Bronchial epithelial cell (primary cell): ENCODE measurements at regions not wholly inside any gene's neighbourhood (a gene's known extent, or its start where the extent isn't known, plus 50 kb on each side); places are given as distances from the start of the nearest gene placed in this dataset.

ENCODE experiments used
- DNase-seq: peaks from one replicate; pipeline ENCODE4 v3.0.0-alpha.2; 2010; ENCODE audit warnings: low read depth
- FAIRE-seq: peaks from 2 replicates; lab custom pipeline; 2011; peaks lifted over from hg19 to GRCh38; lab: Jason Lieb, UNC
- H3K27me3 ChIP-seq: 2 replicates; pipeline ENCODE4 v1.5.1; 2011; ENCODE audit warnings: low read length; ENCODE audit not compliant: control insufficient read depth, insufficient read depth
- H3K36me3 ChIP-seq: 2 replicates; pipeline ENCODE4 v1.5.1; 2011; ENCODE audit warnings: low read length; ENCODE audit not compliant: control insufficient read depth, insufficient read depth
- H3K4me3 ChIP-seq: 2 replicates; pipeline ENCODE4 v1.5.1; 2011; ENCODE audit warnings: mild to moderate bottlenecking, low read depth, low read length, control low read depth
- TF ChIP-seq, protein P1 (sequence below): IDR thresholded peaks from 2 replicates; pipeline ENCODE4 v1.5.1; 2011; ENCODE audit warnings: mild to moderate bottlenecking, moderate library complexity, low read length, control low read depth, inconsistent platforms; ENCODE audit not compliant: insufficient read depth, severe bottlenecking

DNA sequence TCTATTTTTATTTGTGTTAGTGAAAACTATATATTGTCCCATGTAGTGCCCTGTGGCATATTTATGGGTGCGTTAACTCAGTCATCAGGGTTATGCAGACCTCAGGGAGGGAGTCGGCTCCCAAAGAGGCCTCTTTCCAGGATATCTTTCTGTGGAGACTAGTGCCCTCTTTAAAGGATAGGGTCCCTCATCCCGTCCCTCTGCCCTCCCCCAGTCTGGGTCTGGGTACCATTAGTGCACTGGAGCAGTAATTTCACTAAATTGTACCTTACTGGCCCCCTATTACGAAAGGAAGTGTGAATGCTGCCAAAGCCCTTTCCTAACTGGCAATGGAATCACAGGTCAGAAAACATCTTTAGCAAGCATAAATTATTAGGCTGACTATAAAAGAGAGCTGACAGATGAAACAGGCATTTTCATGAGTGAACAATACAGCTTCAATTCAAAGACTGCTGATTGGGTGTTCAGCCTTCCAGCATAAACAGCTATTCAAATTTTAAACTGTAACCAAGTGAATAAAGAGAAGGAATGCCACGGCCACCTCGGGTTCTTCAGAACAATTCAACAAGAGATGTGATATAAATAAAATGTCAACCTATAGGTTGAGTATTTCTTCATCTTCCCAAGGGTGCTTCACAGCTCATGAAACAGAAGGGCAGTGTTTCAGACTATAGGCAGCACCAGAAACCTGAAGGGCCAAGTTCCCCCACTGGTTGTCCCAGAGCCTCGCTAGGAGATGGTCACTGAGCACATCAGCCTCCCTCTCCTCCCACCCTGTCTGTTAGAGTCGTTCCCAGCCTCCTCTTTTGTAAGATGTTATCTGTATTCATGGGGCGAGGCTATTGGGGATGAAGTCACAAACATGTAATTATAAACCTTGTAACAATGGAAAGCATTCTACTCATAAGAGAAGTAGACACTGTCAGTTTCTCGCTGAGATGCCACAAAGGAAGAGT lies 318.7 kb downstream of the TMEM161B start:
- H3K36me3 ChIP-seq, result no peaks in the 10 kb centered on the region
- TF ChIP-seq, protein P1, sequence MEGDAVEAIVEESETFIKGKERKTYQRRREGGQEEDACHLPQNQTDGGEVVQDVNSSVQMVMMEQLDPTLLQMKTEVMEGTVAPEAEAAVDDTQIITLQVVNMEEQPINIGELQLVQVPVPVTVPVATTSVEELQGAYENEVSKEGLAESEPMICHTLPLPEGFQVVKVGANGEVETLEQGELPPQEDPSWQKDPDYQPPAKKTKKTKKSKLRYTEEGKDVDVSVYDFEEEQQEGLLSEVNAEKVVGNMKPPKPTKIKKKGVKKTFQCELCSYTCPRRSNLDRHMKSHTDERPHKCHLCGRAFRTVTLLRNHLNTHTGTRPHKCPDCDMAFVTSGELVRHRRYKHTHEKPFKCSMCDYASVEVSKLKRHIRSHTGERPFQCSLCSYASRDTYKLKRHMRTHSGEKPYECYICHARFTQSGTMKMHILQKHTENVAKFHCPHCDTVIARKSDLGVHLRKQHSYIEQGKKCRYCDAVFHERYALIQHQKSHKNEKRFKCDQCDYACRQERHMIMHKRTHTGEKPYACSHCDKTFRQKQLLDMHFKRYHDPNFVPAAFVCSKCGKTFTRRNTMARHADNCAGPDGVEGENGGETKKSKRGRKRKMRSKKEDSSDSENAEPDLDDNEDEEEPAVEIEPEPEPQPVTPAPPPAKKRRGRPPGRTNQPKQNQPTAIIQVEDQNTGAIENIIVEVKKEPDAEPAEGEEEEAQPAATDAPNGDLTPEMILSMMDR, result no peak
- H3K27me3 ChIP-seq, result no peaks in the 10 kb centered on the region
- no peak for FAIRE-seq
- H3K4me3 ChIP-seq, result no peak overlapping the region
- no peak for DNase-seq

DNA sequence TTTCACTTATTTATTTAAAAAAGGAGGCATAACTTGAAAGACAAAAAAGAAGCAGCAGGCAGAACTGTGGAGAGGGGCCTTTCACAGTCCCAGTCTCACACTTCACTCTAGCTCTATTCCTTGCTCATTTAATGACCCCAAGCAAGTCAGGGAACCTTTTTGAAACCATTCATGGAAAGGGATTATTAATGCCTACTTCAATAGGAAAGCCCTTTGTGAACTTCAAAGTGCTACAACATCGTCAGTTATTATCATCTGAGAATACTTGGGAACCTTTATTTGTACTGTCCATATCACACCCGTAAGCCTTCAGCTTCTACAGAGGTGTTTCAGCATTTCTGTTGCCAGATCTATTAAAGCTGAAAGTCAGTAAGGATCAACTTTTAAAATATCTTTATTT lies 320.2 kb downstream of the TMEM161B start:
- DNase-seq, result no peak
- Histone ChIP-seq H3K4me3 (no peak overlapping the region), H3K36me3 (no peaks in the 10 kb centered on the region), H3K27me3 (no peaks in the 10 kb centered on the region)
- FAIRE-seq, result no peak
- TF ChIP-seq, protein P1, result no peak

DNA sequence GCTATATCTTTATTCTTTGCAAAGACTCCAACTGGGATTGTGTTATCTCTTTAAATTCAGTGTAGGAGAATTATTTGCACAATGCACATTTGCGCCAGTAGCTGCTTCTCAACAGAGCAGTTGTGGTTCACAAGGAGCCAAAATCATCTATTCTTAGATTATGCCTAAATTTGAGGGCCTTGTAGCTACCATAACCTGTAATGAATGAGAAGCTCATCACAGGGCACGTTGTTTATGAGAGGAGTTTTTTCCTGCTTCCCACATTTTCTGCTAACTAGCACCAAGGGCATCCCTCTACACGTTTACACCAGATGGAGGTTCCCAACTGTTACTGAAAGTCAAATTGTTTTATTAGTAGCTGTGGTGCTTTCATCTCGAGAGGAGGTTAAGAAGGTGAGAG lies 322.4 kb downstream of the TMEM161B start:
- DNase-seq, result no peak
- TF ChIP-seq, protein P1, result no peak
- Histone ChIP-seq H3K4me3 (no peak overlapping the region), H3K27me3 (no peaks in the 10 kb centered on the region), H3K36me3 (no peaks in the 10 kb centered on the region)
- no peak for FAIRE-seq

DNA sequence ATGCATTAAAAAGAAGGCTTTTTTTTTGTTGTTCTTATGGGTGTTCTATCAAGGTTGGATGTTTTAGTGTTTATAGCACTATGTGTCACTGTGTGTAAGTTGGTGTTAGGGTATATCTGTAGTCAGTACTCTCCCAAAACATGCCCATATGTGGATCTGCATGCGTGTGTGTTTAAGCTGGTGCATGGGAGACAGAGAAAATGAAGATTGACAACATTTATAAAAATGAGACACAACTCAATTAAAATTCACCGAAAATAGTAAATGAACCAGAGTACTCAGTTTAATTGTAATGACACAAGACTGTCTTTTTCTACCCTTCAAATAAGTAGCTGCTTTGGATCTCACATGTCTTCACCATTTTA lies 323.4 kb downstream of the TMEM161B start:
- Histone ChIP-seq H3K36me3 (no peaks in the 10 kb centered on the region), H3K27me3 (no peaks in the 10 kb centered on the region), H3K4me3 (no peak overlapping the region)
- DNase-seq, result no peak
- TF ChIP-seq, protein P1, result no peak
- FAIRE-seq, result no peak

DNA sequence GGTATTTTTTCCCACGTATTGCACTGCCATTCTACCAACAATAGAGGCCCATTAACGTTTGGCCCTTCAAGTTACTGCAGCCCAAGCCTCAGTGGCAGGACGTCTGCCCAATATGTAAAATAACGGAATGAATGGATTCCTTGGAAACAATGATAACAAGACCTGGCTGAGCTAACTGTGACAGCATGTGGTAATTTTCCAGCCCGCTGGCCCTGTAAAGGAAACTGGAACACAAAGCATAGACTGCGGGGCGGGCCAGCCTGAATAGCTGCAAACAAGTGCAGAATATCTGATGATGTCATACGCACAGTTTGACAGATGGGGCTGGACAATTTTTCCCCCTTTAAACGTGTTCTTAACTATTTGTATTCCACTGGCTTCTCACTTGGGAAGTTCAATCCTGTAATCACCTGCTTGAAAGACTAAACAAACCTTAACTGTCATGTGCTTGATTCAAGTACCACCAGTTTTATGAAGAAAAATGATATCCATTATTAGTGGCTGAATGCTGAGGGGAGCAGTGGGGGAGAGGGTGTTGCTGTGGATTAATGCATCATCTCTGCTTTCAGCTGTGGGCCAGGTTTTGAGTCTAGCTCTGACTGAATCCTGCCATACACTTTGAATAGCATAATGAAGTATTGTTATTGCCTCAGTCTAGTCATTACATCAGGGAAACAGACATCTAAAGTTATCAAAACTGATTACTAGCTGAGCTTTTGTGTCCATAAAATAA lies 323.9 kb downstream of the TMEM161B start:
- Histone ChIP-seq H3K4me3 (no peak overlapping the region), H3K27me3 (no peaks in the 10 kb centered on the region), H3K36me3 (no peaks in the 10 kb centered on the region)
- TF ChIP-seq, protein P1, result no peak
- DNase-seq (no peak), FAIRE-seq (no peak)
